Mucosa of stomach (tissue), 1 donor: ENCODE measurements at regions not wholly inside any gene's neighbourhood (a gene's known extent, or its start where the extent isn't known, plus 50 kb on each side); places are given as distances from the start of the nearest gene placed in this dataset.

Source experiments
- H3K27me3 ChIP-seq: one replicate; pipeline ENCODE4 v1.7.0; 2013; ENCODE audit warnings: mild to moderate bottlenecking, low read length; ENCODE audit not compliant: control insufficient read depth, insufficient read depth
- H3K36me3 ChIP-seq: one replicate; pipeline ENCODE4 v1.7.0; 2013; ENCODE audit warnings: low read length; ENCODE audit not compliant: control insufficient read depth, insufficient read depth
- H3K4me1 ChIP-seq: one replicate; pipeline ENCODE4 v1.7.0; 2013; ENCODE audit warnings: mild to moderate bottlenecking, low read length; ENCODE audit not compliant: control insufficient read depth, insufficient read depth
- H3K4me3 ChIP-seq: one replicate; pipeline ENCODE4 v1.7.0; 2013; ENCODE audit warnings: low read length
- H3K9ac ChIP-seq: one replicate; pipeline ENCODE4 v1.7.0; 2013; ENCODE audit warnings: mild to moderate bottlenecking, low read length, moderate library complexity
- H3K9me3 ChIP-seq: one replicate; pipeline ENCODE4 v1.7.0; 2013; ENCODE audit warnings: mild to moderate bottlenecking, low read length, moderate library complexity; ENCODE audit not compliant: control insufficient read depth
- donor health status: Pancreatic carcinoma.

GRCh38 chr4:189265515-189265914 is 675.2 kb upstream of the FRG1 start:
- no peaks in the 10 kb centered on the region for H3K9me3 ChIP-seq
- H3K4me3 ChIP-seq: no peak overlapping the region
- H3K4me1 ChIP-seq: no peaks in the 10 kb centered on the region
- H3K9ac ChIP-seq: no peak overlapping the region
- no peaks in the 10 kb centered on the region for H3K36me3 ChIP-seq
- no peaks in the 10 kb centered on the region for H3K27me3 ChIP-seq

- no peaks in the 10 kb centered on the region for H3K9me3 ChIP-seq
- H3K9ac ChIP-seq: no peak overlapping the region
- no peaks in the 10 kb centered on the region for H3K36me3 ChIP-seq
- H3K27me3 ChIP-seq: no peaks in the 10 kb centered on the region
- no peaks in the 10 kb centered on the region for H3K4me1 ChIP-seq
- H3K4me3 ChIP-seq: no peak overlapping the region
These were observed 673.2 kb upstream of the FRG1 start for GRCh38 chr4:189267312-189267965.

GRCh38 chr4:189278597-189279165 is 662.0 kb upstream of the FRG1 start:
- no peaks in the 10 kb centered on the region for H3K27me3 ChIP-seq

GRCh38 chr4:189279188-189279587 is 661.5 kb upstream of the FRG1 start:
- Histone ChIP-seq H3K9me3 (no peaks in the 10 kb centered on the region), H3K9ac (no peak overlapping the region), H3K4me3 (no peak overlapping the region), H3K36me3 (no peaks in the 10 kb centered on the region), H3K4me1 (no peaks in the 10 kb centered on the region), H3K27me3 (no peaks in the 10 kb centered on the region)

More at GRCh38 chr4:189278597-189279165, 662.0 kb upstream of the FRG1 start:
- Histone ChIP-seq H3K9ac (no peak overlapping the region), H3K4me3 (no peak overlapping the region), H3K36me3 (no peaks in the 10 kb centered on the region), H3K4me1 (no peaks in the 10 kb centered on the region), H3K9me3 (no peaks in the 10 kb centered on the region)

GRCh38 chr4:189285377-189285776 is 655.3 kb upstream of the FRG1 start:
- H3K4me1 ChIP-seq: no peaks in the 10 kb centered on the region
- H3K27me3 ChIP-seq: no peaks in the 10 kb centered on the region
- H3K9ac ChIP-seq: no peak overlapping the region
- H3K9me3 ChIP-seq: no peaks in the 10 kb centered on the region
- H3K36me3 ChIP-seq: no peaks in the 10 kb centered on the region
- H3K4me3 ChIP-seq: no peak overlapping the region

- H3K36me3 ChIP-seq: no peaks in the 10 kb centered on the region
- H3K9me3 ChIP-seq: no peaks in the 10 kb centered on the region
- H3K4me3 ChIP-seq: no peak overlapping the region
- no peak overlapping the region for H3K9ac ChIP-seq
- H3K27me3 ChIP-seq: no peaks in the 10 kb centered on the region
- no peaks in the 10 kb centered on the region for H3K4me1 ChIP-seq
These were observed 648.7 kb upstream of the FRG1 start for GRCh38 chr4:189291939-189292338.

GRCh38 chr4:189293459-189293858 is 647.2 kb upstream of the FRG1 start:
- no peaks in the 10 kb centered on the region for H3K27me3 ChIP-seq
- no peaks in the 10 kb centered on the region for H3K9me3 ChIP-seq
- no peaks in the 10 kb centered on the region for H3K36me3 ChIP-seq
- H3K4me1 ChIP-seq: no peaks in the 10 kb centered on the region
- H3K9ac ChIP-seq: no peak overlapping the region
- no peak overlapping the region for H3K4me3 ChIP-seq

GRCh38 chr4:189294574-189294973 is 646.1 kb upstream of the FRG1 start:
- no peak overlapping the region for H3K9ac ChIP-seq
- no peaks in the 10 kb centered on the region for H3K4me1 ChIP-seq
- H3K36me3 ChIP-seq: no peaks in the 10 kb centered on the region
- H3K27me3 ChIP-seq: no peaks in the 10 kb centered on the region
- no peaks in the 10 kb centered on the region for H3K9me3 ChIP-seq
- no peak overlapping the region for H3K4me3 ChIP-seq

- H3K9me3 ChIP-seq: no peaks in the 10 kb centered on the region
- no peak overlapping the region for H3K9ac ChIP-seq
- H3K4me3 ChIP-seq: no peak overlapping the region
- no peaks in the 10 kb centered on the region for H3K27me3 ChIP-seq
- H3K36me3 ChIP-seq: no peaks in the 10 kb centered on the region
- H3K4me1 ChIP-seq: no peaks in the 10 kb centered on the region
These were observed 641.0 kb upstream of the FRG1 start for GRCh38 chr4:189299706-189300105.

- Histone ChIP-seq H3K4me1 (no peaks in the 10 kb centered on the region), H3K27me3 (no peaks in the 10 kb centered on the region), H3K4me3 (no peak overlapping the region), H3K9ac (no peak overlapping the region), H3K36me3 (no peaks in the 10 kb centered on the region), H3K9me3 (no peaks in the 10 kb centered on the region)
These were observed 639.0 kb upstream of the FRG1 start for GRCh38 chr4:189301692-189302091.

GRCh38 chr4:189302719-189303118 is 638.0 kb upstream of the FRG1 start:
- H3K27me3 ChIP-seq: no peaks in the 10 kb centered on the region
- H3K9me3 ChIP-seq: no peaks in the 10 kb centered on the region
- H3K4me1 ChIP-seq: no peaks in the 10 kb centered on the region
- no peak overlapping the region for H3K9ac ChIP-seq
- H3K4me3 ChIP-seq: no peak overlapping the region
- H3K36me3 ChIP-seq: no peaks in the 10 kb centered on the region

- H3K36me3 ChIP-seq: no peaks in the 10 kb centered on the region
- H3K9ac ChIP-seq: no peak overlapping the region
- no peak overlapping the region for H3K4me3 ChIP-seq
- no peaks in the 10 kb centered on the region for H3K27me3 ChIP-seq
- no peaks in the 10 kb centered on the region for H3K9me3 ChIP-seq
- H3K4me1 ChIP-seq: no peaks in the 10 kb centered on the region
These were observed 636.5 kb upstream of the FRG1 start for GRCh38 chr4:189304167-189304566.

- Histone ChIP-seq H3K9ac (no peak overlapping the region), H3K4me3 (no peak overlapping the region), H3K4me1 (no peaks in the 10 kb centered on the region), H3K9me3 (no peaks in the 10 kb centered on the region), H3K36me3 (no peaks in the 10 kb centered on the region), H3K27me3 (no peaks in the 10 kb centered on the region)
These were observed 635.9 kb upstream of the FRG1 start for GRCh38 chr4:189304809-189305208.
